ENCODE measurements at regions not wholly inside any gene's neighbourhood (a gene's known extent, or its start where the extent isn't known, plus 50 kb on each side); places are given as distances from the start of the nearest gene placed in this dataset.
"Not testable (repeated sequence)": the region's sequence is repeated elsewhere in the genome, so short reads cannot be mapped to it uniquely, and the experiment has no call there.

GRCh38 chr9:71459082-71459481 is 309.2 kb downstream of the CEMIP2 start:
- TF ChIP-seq CTCF (IDR thresholded peaks at IDR 0.05; ENCODE audit: control insufficient read depth, extremely low read depth, insufficient read depth) = no peak
- DNase-seq (ENCODE audit: low read depth) = no peak
- H3K4me3 ChIP-seq (ENCODE audit: low read depth, low read length) = no peak overlapping the region

GRCh38 chr9:71446473-71447411 is 321.6 kb downstream of the CEMIP2 start:
- TF ChIP-seq CTCF (IDR thresholded peaks at IDR 0.05; ENCODE audit: control insufficient read depth, extremely low read depth, insufficient read depth) = peak; percentile 45
- peak; percentile 25 for DNase-seq (ENCODE audit: low read depth)
- H3K4me3 ChIP-seq (ENCODE audit: low read depth, low read length) = peak overlapping the region; percentile 43

GRCh38 chr9:71446106-71446472 is 322.2 kb downstream of the CEMIP2 start:
- DNase-seq (ENCODE audit: low read depth) = no peak
- TF ChIP-seq CTCF (IDR thresholded peaks at IDR 0.05; ENCODE audit: control insufficient read depth, extremely low read depth, insufficient read depth) = no peak
- no peak overlapping the region for H3K4me3 ChIP-seq (ENCODE audit: low read depth, low read length)

- no peak overlapping the region for H3K4me3 ChIP-seq (ENCODE audit: low read depth, low read length)
- no peak for TF ChIP-seq CTCF (IDR thresholded peaks at IDR 0.05; ENCODE audit: control insufficient read depth, extremely low read depth, insufficient read depth)
- no peak for DNase-seq (ENCODE audit: low read depth)
These were observed 321.5 kb upstream of the TRPM3 start for GRCh38 chr9:71442937-71443336.

- H3K4me3 ChIP-seq (ENCODE audit: low read depth, low read length) = no peak overlapping the region
- TF ChIP-seq CTCF (IDR thresholded peaks at IDR 0.05; ENCODE audit: control insufficient read depth, extremely low read depth, insufficient read depth) = no peak
- DNase-seq (ENCODE audit: low read depth) = no peak
These were observed 319.8 kb upstream of the TRPM3 start for GRCh38 chr9:71441266-71441665.

- no peak for TF ChIP-seq CTCF (IDR thresholded peaks at IDR 0.05; ENCODE audit: control insufficient read depth, extremely low read depth, insufficient read depth)
- no peak for DNase-seq (ENCODE audit: low read depth)
- no peak overlapping the region for H3K4me3 ChIP-seq (ENCODE audit: low read depth, low read length)
These were observed 310.5 kb upstream of the TRPM3 start for GRCh38 chr9:71431931-71432330.

- DNase-seq (ENCODE audit: low read depth); H3K4me3 ChIP-seq (ENCODE audit: low read depth, low read length): not testable (repeated sequence)
These were observed 285.9 kb upstream of the TRPM3 start for GRCh38 chr9:71407341-71407740.
